PFSK-1 (cell line): ENCODE measurements at regions not wholly inside any gene's neighbourhood (a gene's known extent, or its start where the extent isn't known, plus 50 kb on each side); places are given as distances from the start of the nearest gene placed in this dataset.

Experiments used
- FOXP2 ChIP-seq: optimal IDR thresholded peaks from 2 replicates; pipeline ENCODE3; 2011; ENCODE audit warnings: borderline replicate concordance, control low read depth, inconsistent platforms; ENCODE audit not compliant: insufficient read depth; ENCODE audit errors: extremely low read length, extremely low read depth
- POLR2AphosphoS5 ChIP-seq: IDR thresholded peaks from 2 replicates; pipeline ENCODE4 v1.6.1; 2012; ENCODE audit warnings: low read depth, mild to moderate bottlenecking, control low read depth, low read length, moderate library complexity
- SIN3A ChIP-seq: IDR thresholded peaks from 2 replicates; pipeline ENCODE4 v1.6.1; 2012; ENCODE audit warnings: mild to moderate bottlenecking, low read length, moderate library complexity, borderline replicate concordance; ENCODE audit not compliant: insufficient read depth
- TAF1 ChIP-seq: IDR thresholded peaks from 2 replicates; pipeline ENCODE4 v1.6.1; 2012; ENCODE audit warnings: low read length, control low read depth, borderline replicate concordance; ENCODE audit not compliant: insufficient read depth
- TF ChIP-seq, protein P1 (sequence below), 2 experiments: IDR thresholded peaks; 2 replicates each; pipeline versions ENCODE4 v1.6.1 to v1.8.0; 2011 to 2012; ENCODE audit warnings: low read depth in 2 of 2, low read length in 2 of 2, control low read depth in 1 of 2, inconsistent platforms in 1 of 2, mild to moderate bottlenecking in 1 of 2, moderate library complexity in 1 of 2; ENCODE audit not compliant: insufficient read depth in 1 of 2

GRCh38 chr11:134682577-134682976 lies 270.5 kb upstream of the B3GAT1 start:
- no peak for TF ChIP-seq POLR2AphosphoS5
- TF ChIP-seq SIN3A = no peak
- TF ChIP-seq FOXP2 = no peak
- TF ChIP-seq, protein P1, sequence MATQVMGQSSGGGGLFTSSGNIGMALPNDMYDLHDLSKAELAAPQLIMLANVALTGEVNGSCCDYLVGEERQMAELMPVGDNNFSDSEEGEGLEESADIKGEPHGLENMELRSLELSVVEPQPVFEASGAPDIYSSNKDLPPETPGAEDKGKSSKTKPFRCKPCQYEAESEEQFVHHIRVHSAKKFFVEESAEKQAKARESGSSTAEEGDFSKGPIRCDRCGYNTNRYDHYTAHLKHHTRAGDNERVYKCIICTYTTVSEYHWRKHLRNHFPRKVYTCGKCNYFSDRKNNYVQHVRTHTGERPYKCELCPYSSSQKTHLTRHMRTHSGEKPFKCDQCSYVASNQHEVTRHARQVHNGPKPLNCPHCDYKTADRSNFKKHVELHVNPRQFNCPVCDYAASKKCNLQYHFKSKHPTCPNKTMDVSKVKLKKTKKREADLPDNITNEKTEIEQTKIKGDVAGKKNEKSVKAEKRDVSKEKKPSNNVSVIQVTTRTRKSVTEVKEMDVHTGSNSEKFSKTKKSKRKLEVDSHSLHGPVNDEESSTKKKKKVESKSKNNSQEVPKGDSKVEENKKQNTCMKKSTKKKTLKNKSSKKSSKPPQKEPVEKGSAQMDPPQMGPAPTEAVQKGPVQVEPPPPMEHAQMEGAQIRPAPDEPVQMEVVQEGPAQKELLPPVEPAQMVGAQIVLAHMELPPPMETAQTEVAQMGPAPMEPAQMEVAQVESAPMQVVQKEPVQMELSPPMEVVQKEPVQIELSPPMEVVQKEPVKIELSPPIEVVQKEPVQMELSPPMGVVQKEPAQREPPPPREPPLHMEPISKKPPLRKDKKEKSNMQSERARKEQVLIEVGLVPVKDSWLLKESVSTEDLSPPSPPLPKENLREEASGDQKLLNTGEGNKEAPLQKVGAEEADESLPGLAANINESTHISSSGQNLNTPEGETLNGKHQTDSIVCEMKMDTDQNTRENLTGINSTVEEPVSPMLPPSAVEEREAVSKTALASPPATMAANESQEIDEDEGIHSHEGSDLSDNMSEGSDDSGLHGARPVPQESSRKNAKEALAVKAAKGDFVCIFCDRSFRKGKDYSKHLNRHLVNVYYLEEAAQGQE (IDR thresholded peaks at IDR 0.05; ENCODE audit: insufficient read depth in 1 of 2, low read depth in 2 of 2, low read length in 2 of 2) = no peak
- no peak for TF ChIP-seq TAF1
